Progenitor cell of endocrine pancreas (in vitro differentiated cells): ENCODE measurements at regions not wholly inside any gene's neighbourhood (a gene's known extent, or its start where the extent isn't known, plus 50 kb on each side); places are given as distances from the start of the nearest gene placed in this dataset.
"Not testable (repeated sequence)": the region's sequence is repeated elsewhere in the genome, so short reads cannot be mapped to it uniquely, and the experiment has no call there.

Source experiments
- DNase-seq: peaks from one replicate; pipeline ENCODE4 v3.0.0; 2021; ENCODE audit warnings: low spot score; ENCODE audit not compliant: unreplicated experiment
- H3K27ac Mint-ChIP-seq: 2 replicates; pipeline ENCODE4 v1.8.0; 2021; ENCODE audit warnings: mild to moderate bottlenecking, moderate library complexity, mixed read lengths
- H3K27me3 Mint-ChIP-seq: 2 replicates; pipeline ENCODE4 v1.8.0; 2021; ENCODE audit warnings: mixed read lengths
- H3K36me3 Mint-ChIP-seq: 2 replicates; pipeline ENCODE4 v1.8.0; 2022; ENCODE audit warnings: mixed read lengths; ENCODE audit not compliant: insufficient read depth
- H3K4me1 Mint-ChIP-seq: 2 replicates; pipeline ENCODE4 v1.8.0; 2021; ENCODE audit warnings: low read depth, mixed read lengths
- H3K4me3 Mint-ChIP-seq: 2 replicates; pipeline ENCODE4 v1.8.0; 2021; ENCODE audit warnings: low read depth, mild to moderate bottlenecking, moderate library complexity, mixed read lengths
- H3K9me3 Mint-ChIP-seq: 2 replicates; pipeline ENCODE4 v1.8.0; 2021; ENCODE audit warnings: low read depth, mixed read lengths
- CTCF ChIP-seq: fragments of 200-600 bp; sonication (generic); IDR thresholded peaks from one replicate; pipeline ENCODE4 v1.5.0; 2021; ENCODE audit warnings: antibody characterized with exemption, mild to moderate bottlenecking; ENCODE audit not compliant: unreplicated experiment

GRCh38 chr1:88618331-88618730 lies 65.7 kb upstream of the PKN2 start:
- Mint-ChIP-seq H3K4me1 (no peaks in the 10 kb centered on the region), H3K27ac (no peak overlapping the region), H3K27me3 (no peaks in the 10 kb centered on the region), H3K4me3 (no peak overlapping the region), H3K36me3 (peaks cover 3% of the 10 kb centered on the region), H3K9me3 (peaks cover 33% of the 10 kb centered on the region)
- no peak for TF ChIP-seq CTCF
- no peak for DNase-seq

GRCh38 chr1:88623101-88623500 lies 61.0 kb upstream of the PKN2 start:
- H3K27me3 Mint-ChIP-seq, DNase-seq, H3K4me3 Mint-ChIP-seq, H3K27ac Mint-ChIP-seq, H3K36me3 Mint-ChIP-seq, H3K4me1 Mint-ChIP-seq: not testable (repeated sequence)
- H3K9me3 Mint-ChIP-seq: peaks cover 24% of the 10 kb centered on the region
